H1 (cell line): ENCODE measurements at regions not wholly inside any gene's neighbourhood (a gene's known extent, or its start where the extent isn't known, plus 50 kb on each side); places are given as distances from the start of the nearest gene placed in this dataset.

Source experiments
- CTCF ChIP-seq, 3 experiments: IDR thresholded peaks; 1 replicate in 2 of 3; 2 replicates in 1 of 3; pipeline versions ENCODE4 v1.5.1 to v1.6.1; 2011; ENCODE audit warnings: low read length in 3 of 3, mild to moderate bottlenecking in 3 of 3, inconsistent platforms in 2 of 3, low read depth in 1 of 3, moderate library complexity in 1 of 3; ENCODE audit not compliant: insufficient read depth in 1 of 3; ENCODE audit errors: control extremely low read depth in 1 of 3
- EP300 ChIP-seq, 2 experiments: IDR thresholded peaks; 1 replicate in 1 of 2; 2 replicates in 1 of 2; pipeline ENCODE4 v1.6.1; 2011 to 2012; ENCODE audit warnings: low read depth in 2 of 2, low read length in 2 of 2, mild to moderate bottlenecking in 2 of 2, borderline replicate concordance in 1 of 2, inconsistent platforms in 1 of 2, moderate library complexity in 1 of 2
- JUND ChIP-seq: IDR thresholded peaks from 2 replicates; pipeline ENCODE4 v1.6.1; 2011; ENCODE audit warnings: mild to moderate bottlenecking, improper control_type of control experiment, low read length
- MAFK ChIP-seq: IDR thresholded peaks from 2 replicates; pipeline ENCODE4 v1.6.1; 2012; ENCODE audit warnings: low read depth, mild to moderate bottlenecking, improper control_type of control experiment, low read length
- POLR2A ChIP-seq, 2 experiments: IDR thresholded peaks; 1 replicate in 1 of 2; 2 replicates in 1 of 2; pipeline ENCODE4 v1.6.1; 2011; ENCODE audit warnings: low read depth in 2 of 2, low read length in 2 of 2, mild to moderate bottlenecking in 2 of 2; ENCODE audit errors: control extremely low read depth in 1 of 2
- SAP30 ChIP-seq: fragments of 300-600 bp; sonication (generic); IDR thresholded peaks from 2 replicates; pipeline ENCODE4 v1.7.1; 2012; ENCODE audit warnings: low read length, moderate library complexity, mild to moderate bottlenecking, inconsistent platforms; ENCODE audit not compliant: insufficient read depth, insufficient replicate concordance

GRCh38 chr18:43506935-43507334 is 229.6 kb upstream of the SYT4 start:
- TF ChIP-seq POLR2A (IDR thresholded peaks at IDR 0.05; ENCODE audit: control extremely low read depth in 1 of 2, low read depth in 2 of 2, low read length in 2 of 2) (no peak), CTCF (IDR thresholded peaks at IDR 0.05; ENCODE audit: control extremely low read depth in 1 of 3, insufficient read depth in 1 of 3, low read depth in 1 of 3, low read length in 3 of 3) (no peak), MAFK (no peak), EP300 (IDR thresholded peaks at IDR 0.05; ENCODE audit: borderline replicate concordance in 1 of 2, low read depth in 2 of 2, low read length in 2 of 2) (no peak), SAP30 (no peak), JUND (no peak)
